ENCODE measurements at regions not wholly inside any gene's neighbourhood (a gene's known extent, or its start where the extent isn't known, plus 50 kb on each side); places are given as distances from the start of the nearest gene placed in this dataset.

DNA sequence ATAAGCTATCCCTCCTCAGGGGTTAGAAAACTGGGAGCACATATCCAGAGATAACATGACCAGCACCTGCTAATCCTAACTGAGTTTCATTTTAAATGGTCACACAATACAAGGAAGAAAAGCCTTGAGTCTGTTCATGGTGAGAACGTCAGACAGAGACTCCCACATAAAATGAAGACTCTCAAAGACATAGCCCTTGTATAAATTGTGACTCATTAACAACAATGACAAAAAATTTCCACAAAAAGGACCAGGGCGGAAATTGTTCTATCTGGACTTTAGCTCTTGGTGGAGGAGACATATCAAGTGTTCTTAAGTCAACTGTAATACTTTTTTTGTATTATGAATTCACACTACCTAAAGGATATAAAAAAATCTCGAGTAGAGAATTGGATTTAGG is 313.7 kb upstream of the DCN start:
- Histone ChIP-seq H3K4me1 (no peaks in the 10 kb centered on the region), H3K36me3 (no peaks in the 10 kb centered on the region), H3K27me3 (no peaks in the 10 kb centered on the region), H3K9me3 (no peaks in the 10 kb centered on the region), H3K4me3 (no peak overlapping the region), H3K27ac (no peak overlapping the region)
- no peak for TF ChIP-seq POLR2A (IDR thresholded peaks at IDR 0.05)
- TF ChIP-seq, protein P1, sequence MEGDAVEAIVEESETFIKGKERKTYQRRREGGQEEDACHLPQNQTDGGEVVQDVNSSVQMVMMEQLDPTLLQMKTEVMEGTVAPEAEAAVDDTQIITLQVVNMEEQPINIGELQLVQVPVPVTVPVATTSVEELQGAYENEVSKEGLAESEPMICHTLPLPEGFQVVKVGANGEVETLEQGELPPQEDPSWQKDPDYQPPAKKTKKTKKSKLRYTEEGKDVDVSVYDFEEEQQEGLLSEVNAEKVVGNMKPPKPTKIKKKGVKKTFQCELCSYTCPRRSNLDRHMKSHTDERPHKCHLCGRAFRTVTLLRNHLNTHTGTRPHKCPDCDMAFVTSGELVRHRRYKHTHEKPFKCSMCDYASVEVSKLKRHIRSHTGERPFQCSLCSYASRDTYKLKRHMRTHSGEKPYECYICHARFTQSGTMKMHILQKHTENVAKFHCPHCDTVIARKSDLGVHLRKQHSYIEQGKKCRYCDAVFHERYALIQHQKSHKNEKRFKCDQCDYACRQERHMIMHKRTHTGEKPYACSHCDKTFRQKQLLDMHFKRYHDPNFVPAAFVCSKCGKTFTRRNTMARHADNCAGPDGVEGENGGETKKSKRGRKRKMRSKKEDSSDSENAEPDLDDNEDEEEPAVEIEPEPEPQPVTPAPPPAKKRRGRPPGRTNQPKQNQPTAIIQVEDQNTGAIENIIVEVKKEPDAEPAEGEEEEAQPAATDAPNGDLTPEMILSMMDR (IDR thresholded peaks at IDR 0.05), result no peak
- no peak for ATAC-seq
- 68 to 76% (median 72%) methylated on average over 3 of the region's 3 CpGs for WGBS, 4 donors
- intact Hi-C loops (cut with DNase I), result no loop called here
- no peak for DNase-seq

DNA sequence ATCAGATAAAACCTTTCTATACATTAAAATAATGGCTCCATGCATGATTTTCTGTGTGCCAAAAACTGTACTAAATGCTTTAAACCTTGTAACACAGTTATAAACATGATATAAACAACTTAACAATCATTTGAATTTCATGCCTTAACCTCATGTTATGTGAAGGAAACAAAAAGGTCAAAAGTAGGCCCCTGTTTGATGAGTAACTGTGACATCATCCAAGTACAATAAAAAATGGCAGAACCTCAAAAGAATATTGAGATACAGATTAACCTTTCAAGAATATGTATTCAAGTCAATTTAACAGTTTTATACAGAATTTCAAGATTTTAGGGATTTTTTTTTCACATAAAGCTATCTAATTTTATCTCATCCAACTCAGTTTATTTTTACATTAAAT is 310.7 kb upstream of the DCN start:
- ATAC-seq, result no peak
- no peaks in the 10 kb centered on the region for H3K27me3 ChIP-seq
- DNase-seq, result no peak
- H3K4me3 ChIP-seq, result no peak overlapping the region
- H3K4me1 ChIP-seq, result no peaks in the 10 kb centered on the region
- H3K27ac ChIP-seq, result no peak overlapping the region
- H3K9me3 ChIP-seq, result no peaks in the 10 kb centered on the region
- no peak for TF ChIP-seq POLR2A (IDR thresholded peaks at IDR 0.05)
- TF ChIP-seq, protein P1 (IDR thresholded peaks at IDR 0.05), result no peak
- H3K36me3 ChIP-seq, result no peaks in the 10 kb centered on the region
- intact Hi-C loops (cut with DNase I), result no loop called here

DNA sequence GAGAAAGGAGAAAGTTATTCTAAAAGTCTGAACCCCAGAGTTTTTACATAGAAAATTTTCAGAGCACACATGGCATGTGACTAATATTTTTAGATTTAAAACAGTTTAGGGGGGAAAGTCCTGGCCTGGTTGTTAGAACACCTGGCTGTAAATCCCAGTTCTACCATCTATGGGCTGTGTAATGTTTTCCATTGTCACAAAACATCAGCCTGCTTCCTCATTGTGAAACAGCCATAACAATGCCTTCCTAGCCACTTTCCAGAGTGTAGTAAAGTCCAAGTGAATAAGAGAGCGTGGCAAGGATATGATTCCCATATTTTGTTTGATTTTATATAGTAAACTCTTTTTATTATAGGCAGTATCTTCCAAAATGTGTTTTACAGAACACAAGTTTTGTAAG is 310.0 kb upstream of the DCN start:
- Histone ChIP-seq H3K27me3 (no peaks in the 10 kb centered on the region), H3K4me1 (no peaks in the 10 kb centered on the region), H3K36me3 (no peaks in the 10 kb centered on the region), H3K9me3 (no peaks in the 10 kb centered on the region), H3K27ac (no peak overlapping the region), H3K4me3 (no peak overlapping the region)
- no peak for TF ChIP-seq POLR2A (IDR thresholded peaks at IDR 0.05)
- TF ChIP-seq, protein P1 (IDR thresholded peaks at IDR 0.05), result no peak
- WGBS, 4 donors, result 91 to 98% (median 92%) methylated on average over 1 of the region's 1 CpG
- ATAC-seq (no peak), DNase-seq (no peak)
- intact Hi-C loops (cut with DNase I), result no loop called here

DNA sequence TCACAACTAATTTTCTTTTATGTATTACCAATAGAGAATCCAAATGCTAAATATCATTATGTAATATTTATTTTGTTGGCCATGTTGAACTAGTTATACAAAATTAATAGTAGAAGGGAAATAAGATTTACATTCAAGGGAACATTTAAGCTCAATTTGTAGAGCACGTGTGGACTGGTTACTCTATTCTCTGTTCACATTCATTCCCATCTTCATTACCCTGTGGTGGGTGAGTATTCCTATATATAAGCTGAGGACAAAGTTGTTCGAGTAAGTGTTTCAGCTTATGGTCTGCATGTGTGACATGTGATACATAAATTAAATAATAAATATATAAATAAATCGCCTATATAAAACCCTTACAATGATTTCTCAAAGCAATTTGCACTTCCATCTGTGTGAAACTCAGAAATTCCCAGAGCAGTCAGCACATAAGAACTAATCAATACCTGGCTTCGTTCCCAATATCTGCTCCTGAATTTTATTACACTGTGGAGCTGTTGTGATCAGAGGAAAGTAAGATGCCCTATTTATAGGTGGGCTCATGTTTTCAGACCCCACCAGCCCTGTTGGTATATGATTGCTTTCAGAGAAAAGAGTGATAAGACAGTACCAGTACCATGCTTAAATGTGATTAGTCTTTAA is 308.2 kb upstream of the DCN start:
- no peak for TF ChIP-seq POLR2A (IDR thresholded peaks at IDR 0.05)
- TF ChIP-seq, protein P1 (IDR thresholded peaks at IDR 0.05), result no peak
- 78 to 88% (median 84%) methylated on average over 4 of the region's 4 CpGs for WGBS, 4 donors

More for the DNA sequence above, 308.2 kb upstream of the DCN start:
- Histone ChIP-seq H3K27me3 (no peaks in the 10 kb centered on the region), H3K36me3 (no peaks in the 10 kb centered on the region), H3K4me3 (no peak overlapping the region), H3K4me1 (no peaks in the 10 kb centered on the region), H3K9me3 (no peaks in the 10 kb centered on the region), H3K27ac (no peak overlapping the region)
- intact Hi-C loops (cut with DNase I), result no loop called here
- DNase-seq (no peak), ATAC-seq (no peak)

Data from heart left ventricle (tissue), 16 donors.